AG04450 (cell line): ENCODE measurements at regions not wholly inside any gene's neighbourhood (a gene's known extent, or its start where the extent isn't known, plus 50 kb on each side); places are given as distances from the start of the nearest gene placed in this dataset.

Source experiments
- CTCF ChIA-PET: fragments of 300-600, 350-600 bp; formaldehyde crosslinking; extraction: SDS; loops from one replicate; lab custom pipeline; 2022; ENCODE audit warnings: antibody characterized with exemption, inconsistent platforms; lab: Charles Lee
- POLR2A ChIA-PET: fragments of 350-600 bp; formaldehyde crosslinking; extraction: SDS; loops from one replicate; lab custom pipeline; 2021; ENCODE audit warnings: antibody characterized with exemption, inconsistent platforms; lab: Yijun Ruan, JAX
- DNase-seq: peaks from one replicate; pipeline ENCODE4 v3.0.0-alpha.2; 2011; ENCODE audit warnings: low read depth, low spot score
- H3K27ac ChIP-seq: one replicate; pipeline ENCODE4 v1.5.1; 2012; ENCODE audit warnings: low read depth, low read length, control low read depth
- H3K27me3 ChIP-seq: one replicate; pipeline ENCODE4 v1.6.0; 2012; ENCODE audit warnings: low read length; ENCODE audit not compliant: control insufficient read depth, insufficient read depth
- H3K4me3 ChIP-seq: 2 replicates; pipeline ENCODE4 v1.5.1; 2011; ENCODE audit warnings: mild to moderate bottlenecking, low read depth, low read length, control low read depth
- H3K9me3 ChIP-seq: 2 replicates; pipeline ENCODE4 v1.5.1; 2012; ENCODE audit warnings: low read length; ENCODE audit not compliant: control insufficient read depth, insufficient read depth
- CTCF ChIP-seq: IDR thresholded peaks from 2 replicates; pipeline ENCODE4 v1.5.1; 2011; ENCODE audit warnings: low read depth, low read length, control low read depth, inconsistent platforms

DNA sequence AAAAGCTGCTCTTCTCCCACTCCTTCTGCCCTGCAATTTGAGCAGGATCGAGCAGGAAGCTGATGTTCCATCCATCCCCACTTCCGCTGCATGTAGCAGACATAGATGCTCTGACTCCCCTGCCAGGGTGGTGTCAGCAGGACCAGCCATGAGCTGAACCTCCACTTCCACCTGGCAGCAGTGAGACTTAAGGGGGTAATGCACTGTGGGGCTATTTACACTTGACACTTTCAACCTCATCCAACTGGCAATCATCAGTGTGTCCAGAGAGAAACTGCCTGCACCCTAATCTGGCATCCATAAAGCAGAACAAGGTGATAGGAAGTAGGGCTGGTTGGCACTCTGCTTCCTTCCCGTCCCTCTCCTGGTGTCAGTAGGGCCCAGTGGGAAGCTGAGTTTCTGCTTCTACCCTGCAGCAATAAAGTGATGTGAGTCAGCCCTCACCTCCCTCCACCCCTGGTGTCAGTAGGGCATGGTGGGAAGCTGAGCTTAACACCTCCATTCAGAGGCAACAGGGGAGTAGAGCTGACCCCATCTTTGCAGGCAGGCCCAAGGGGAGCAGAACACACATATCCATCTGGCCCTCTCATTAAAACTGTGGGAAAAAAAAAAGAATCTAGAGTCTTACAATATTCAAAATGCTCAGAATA lies 272.3 kb downstream of the PTPRU start:
- ChIA-PET CTCF (no interaction called here), POLR2A (no interaction called here)
- no peak for DNase-seq
- Histone ChIP-seq H3K9me3 (no peaks in the 10 kb centered on the region), H3K27ac (no peak overlapping the region), H3K4me3 (no peak overlapping the region), H3K27me3 (peaks cover 32% of the 10 kb centered on the region)
- TF ChIP-seq CTCF, result no peak

- CTCF ChIA-PET, result no interaction called here
- H3K9me3 ChIP-seq, result no peaks in the 10 kb centered on the region
- H3K27ac ChIP-seq, result no peak overlapping the region
- POLR2A ChIA-PET, result no interaction called here
- TF ChIP-seq CTCF, result no peak
- no peak overlapping the region for H3K4me3 ChIP-seq
- H3K27me3 ChIP-seq, result peaks cover 30% of the 10 kb centered on the region
- no peak for DNase-seq
Measured at GRCh38 chr1:29506678-29507225, 270.4 kb downstream of the PTPRU start.

GRCh38 chr1:29505532-29506220 lies 269.4 kb downstream of the PTPRU start:
- Histone ChIP-seq H3K27me3 (peaks cover 30% of the 10 kb centered on the region), H3K27ac (no peak overlapping the region), H3K9me3 (no peaks in the 10 kb centered on the region), H3K4me3 (no peak overlapping the region)
- TF ChIP-seq CTCF, result no peak
- ChIA-PET CTCF (no interaction called here), POLR2A (no interaction called here)
- DNase-seq, result no peak

DNA sequence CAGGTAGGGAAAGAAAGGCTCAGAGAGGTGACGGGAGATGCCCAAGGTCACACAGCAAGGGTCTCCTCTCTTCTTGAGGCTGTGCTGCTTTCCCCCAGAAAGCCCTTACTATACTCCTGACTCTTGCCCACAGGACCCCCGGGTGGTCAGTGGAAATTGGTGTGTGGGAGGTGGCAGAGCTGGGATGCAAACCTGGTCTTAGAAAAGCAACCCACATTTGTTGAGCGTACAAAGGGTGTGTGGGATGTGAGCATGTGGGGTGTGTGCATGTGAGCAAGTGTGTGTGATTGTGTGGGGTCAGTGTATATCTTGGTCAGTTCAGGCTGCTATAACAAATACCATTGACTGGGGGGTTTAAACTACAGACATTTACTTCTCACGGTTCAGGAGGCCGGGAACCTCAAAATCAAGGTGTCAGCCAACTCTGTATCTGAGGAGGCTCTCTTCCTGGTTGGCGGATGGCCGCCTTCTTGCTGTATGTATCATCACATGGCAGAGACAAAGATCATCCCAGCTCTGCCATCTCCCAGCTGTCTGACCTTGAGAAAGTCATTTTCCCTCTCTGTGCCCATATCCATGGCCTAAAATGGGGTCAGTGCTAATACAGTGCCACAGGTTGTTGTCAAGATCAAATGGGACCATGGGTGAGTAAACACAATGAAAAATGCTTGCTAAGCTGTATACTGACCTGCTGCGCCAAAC lies 268.5 kb downstream of the PTPRU start:
- ChIA-PET CTCF (interaction anchor here (0.6 to 0.9 kb wide), 2 partner anchors 199 to 217 kb away, joined by 3 to 5 read pairs; no protein-coding TSS in a partner anchor), POLR2A (no interaction called here)
- no peak for DNase-seq
- TF ChIP-seq CTCF, result no peak
- peaks cover 34% of the 10 kb centered on the region for H3K27me3 ChIP-seq
- H3K4me3 ChIP-seq, result no peak overlapping the region
- H3K9me3 ChIP-seq, result no peaks in the 10 kb centered on the region
- H3K27ac ChIP-seq, result no peak overlapping the region
